Endothelial cell of umbilical vein (primary cell): ENCODE measurements at regions not wholly inside any gene's neighbourhood (a gene's known extent, or its start where the extent isn't known, plus 50 kb on each side); places are given as distances from the start of the nearest gene placed in this dataset.

Source experiments
- BruUV-seq: library from RNA; stranded (reverse); fragments of 400-500 nt; replicated peaks from 2 replicates; lab custom pipeline; 2021; lab: Mats Ljungman, UMichigan
- CTCF ChIA-PET: fragments of 300-600, 350-600 bp; sonication (Branson Sonifier 250); formaldehyde crosslinking; loops from one replicate; lab custom pipeline; 2021; ENCODE audit warnings: antibody characterized with exemption, inconsistent platforms; lab: Charles Lee
- POLR2A ChIA-PET: fragments of 300-600, 350-600 bp; sonication (Branson Sonifier 250); formaldehyde crosslinking; loops from one replicate; lab custom pipeline; 2021; ENCODE audit warnings: antibody characterized with exemption, inconsistent platforms; lab: Charles Lee
- DNase-seq: peaks from one replicate; pipeline ENCODE4 v3.0.0-alpha.2; 2011; ENCODE audit warnings: low read depth, low spot score
- FAIRE-seq: peaks from 2 replicates; lab custom pipeline; 2011; peaks lifted over from hg19 to GRCh38; lab: Jason Lieb, UNC
- H2AFZ ChIP-seq: 2 replicates; pipeline ENCODE4 v1.6.0; 2012; ENCODE audit warnings: low read depth, low read length, control low read depth, inconsistent platforms
- H3K27ac ChIP-seq: 2 replicates; pipeline ENCODE4 v1.5.1; 2011; ENCODE audit warnings: low read depth, mild to moderate bottlenecking, control low read depth, low read length, moderate library complexity; ENCODE audit not compliant: insufficient read depth
- H3K27me3 ChIP-seq, 2 experiments: 2 replicates each; pipeline versions ENCODE4 v1.6.0 to v1.6.1; 2011; ENCODE audit warnings: low read length in 2 of 2, mixed read lengths in 1 of 2; ENCODE audit not compliant: control insufficient read depth in 2 of 2, insufficient read depth in 2 of 2
- H3K36me3 ChIP-seq, 2 experiments: 2 replicates in 1 of 2; 3 replicates in 1 of 2; pipeline ENCODE4 v1.5.1; 2011; ENCODE audit warnings: low read length in 2 of 2, mild to moderate bottlenecking in 1 of 2, moderate library complexity in 1 of 2; ENCODE audit not compliant: control insufficient read depth in 2 of 2, insufficient read depth in 2 of 2; ENCODE audit errors: extremely low read depth in 1 of 2
- H3K4me1 ChIP-seq: 3 replicates; pipeline ENCODE4 v1.5.1; 2011; ENCODE audit warnings: mild to moderate bottlenecking, low read length; ENCODE audit not compliant: control insufficient read depth, insufficient read depth; ENCODE audit errors: extremely low read depth
- H3K4me2 ChIP-seq: 2 replicates; pipeline ENCODE4 v1.6.1; 2011; ENCODE audit warnings: low read length, control low read depth, mixed read lengths; ENCODE audit not compliant: insufficient read depth
- H3K4me3 ChIP-seq, 3 experiments: fragments of 200-600 bp in 1 of 3; sonication (generic), shearing (Covaris generic) in 1 of 3; replicated peaks in 1 of 3; 2 replicates each; pipeline ENCODE4 v1.5.1; 2011 to 2016; ENCODE audit warnings: control low read depth in 3 of 3, low read length in 3 of 3, mild to moderate bottlenecking in 2 of 3, inconsistent platforms in 1 of 3, low read depth in 1 of 3, moderate library complexity in 1 of 3; ENCODE audit not compliant: insufficient read depth in 1 of 3
- H3K79me2 ChIP-seq: 2 replicates; pipeline ENCODE4 v1.6.0; 2012; ENCODE audit warnings: low read length, inconsistent platforms; ENCODE audit not compliant: control insufficient read depth, insufficient read depth
- H3K9ac ChIP-seq: replicated peaks from 2 replicates; pipeline ENCODE3; 2011; ENCODE audit warnings: low read length, control low read depth; ENCODE audit not compliant: insufficient read depth; ENCODE audit errors: extremely low read depth
- H3K9me1 ChIP-seq: replicated peaks from 3 replicates; pipeline ENCODE4 v1.6.0; 2011; ENCODE audit warnings: mild to moderate bottlenecking, low read length; ENCODE audit not compliant: control insufficient read depth, insufficient read depth; ENCODE audit errors: extremely low read depth
- H3K9me3 ChIP-seq: replicated peaks from 2 replicates; pipeline ENCODE4 v1.5.1; 2012; ENCODE audit warnings: low read length, inconsistent platforms; ENCODE audit not compliant: control insufficient read depth, insufficient read depth
- H4K20me1 ChIP-seq: replicated peaks from 2 replicates; pipeline ENCODE3; 2011; ENCODE audit warnings: mild to moderate bottlenecking, low read length; ENCODE audit not compliant: control insufficient read depth, insufficient read depth; ENCODE audit errors: extremely low read depth
- EZH2 ChIP-seq: IDR thresholded peaks from 2 replicates; pipeline ENCODE4 v1.6.1; 2012; ENCODE audit warnings: borderline replicate concordance, low read depth, mild to moderate bottlenecking, moderate library complexity, low read length, inconsistent platforms; ENCODE audit not compliant: severe bottlenecking
- JUN ChIP-seq: IDR thresholded peaks from 2 replicates; pipeline ENCODE4 v1.6.1; 2011; ENCODE audit warnings: borderline replicate concordance, low read depth; ENCODE audit not compliant: insufficient read length, insufficient read depth
- POLR2A ChIP-seq: IDR thresholded peaks from 2 replicates; pipeline ENCODE4 v1.6.1; 2012; ENCODE audit warnings: low read depth, mild to moderate bottlenecking, control low read depth, low read length
- POLR2AphosphoS5 ChIP-seq: IDR thresholded peaks from 2 replicates; pipeline ENCODE4 v1.6.1; 2012; ENCODE audit warnings: low read depth, mild to moderate bottlenecking, control low read depth, low read length, moderate library complexity; ENCODE audit not compliant: insufficient read depth
- dilution Hi-C: fragments of 300-500 bp; cut with MboI; formaldehyde crosslinking; loops from one replicate; pipeline ENCODE4 v1.15.0; 2019; ENCODE audit warnings: low sequenced_read_pairs; ENCODE audit not compliant: extremely low pct_ligation_motif_present
- intact Hi-C: fragments of 100-400 bp; cut with micrococcal nuclease; formaldehyde crosslinking; loops from one replicate; pipeline ENCODE4 v1.10.0; 2022

DNA sequence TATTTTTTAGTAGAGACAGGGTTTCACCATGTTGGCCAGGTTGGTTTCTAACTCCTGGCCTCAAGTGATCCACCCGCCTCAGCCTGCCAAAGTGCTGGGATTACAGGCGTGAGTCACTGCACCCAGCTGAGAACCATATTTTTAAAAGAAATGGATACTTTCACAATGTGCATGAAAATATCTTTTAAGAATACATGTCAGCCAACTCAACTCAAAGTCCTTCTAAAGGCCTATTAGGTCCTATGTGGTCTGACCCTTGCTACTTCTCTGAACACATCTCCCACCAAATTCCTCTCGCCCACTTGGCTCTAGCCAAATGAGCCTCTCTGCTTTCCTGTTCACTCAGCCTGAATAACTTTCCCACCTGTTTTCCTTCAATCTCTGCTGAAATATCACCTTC is 119.6 kb downstream of the MTX2 start:
- no peaks in the 10 kb centered on the region for H3K9me1 ChIP-seq
- dilution Hi-C loops: no loop called here
- no peaks in the 10 kb centered on the region for H3K36me3 ChIP-seq
- FAIRE-seq: no peak
- H3K79me2 ChIP-seq: no peaks in the 10 kb centered on the region
- ChIA-PET CTCF (interaction anchor here (1.0 kb wide), 1 partner anchor 66 kb away, joined by 4 read pairs; no protein-coding TSS in a partner anchor), POLR2A (no interaction called here)
- H2AFZ ChIP-seq: no peak overlapping the region
- no peaks in the 10 kb centered on the region for H3K4me1 ChIP-seq
- H3K9ac ChIP-seq: no peak overlapping the region
- H3K27ac ChIP-seq: no peak overlapping the region
- no peak overlapping the region for H3K4me2 ChIP-seq
- H3K9me3 ChIP-seq: no peaks in the 10 kb centered on the region
- intact Hi-C loops: no loop called here
- no TSS peak for BruUV-seq
- no peak for DNase-seq
- no peaks in the 10 kb centered on the region for H3K27me3 ChIP-seq
- TF ChIP-seq POLR2A (no peak), POLR2AphosphoS5 (no peak)
- H3K4me3 ChIP-seq: no peak overlapping the region
- no peaks in the 10 kb centered on the region for H4K20me1 ChIP-seq

DNA sequence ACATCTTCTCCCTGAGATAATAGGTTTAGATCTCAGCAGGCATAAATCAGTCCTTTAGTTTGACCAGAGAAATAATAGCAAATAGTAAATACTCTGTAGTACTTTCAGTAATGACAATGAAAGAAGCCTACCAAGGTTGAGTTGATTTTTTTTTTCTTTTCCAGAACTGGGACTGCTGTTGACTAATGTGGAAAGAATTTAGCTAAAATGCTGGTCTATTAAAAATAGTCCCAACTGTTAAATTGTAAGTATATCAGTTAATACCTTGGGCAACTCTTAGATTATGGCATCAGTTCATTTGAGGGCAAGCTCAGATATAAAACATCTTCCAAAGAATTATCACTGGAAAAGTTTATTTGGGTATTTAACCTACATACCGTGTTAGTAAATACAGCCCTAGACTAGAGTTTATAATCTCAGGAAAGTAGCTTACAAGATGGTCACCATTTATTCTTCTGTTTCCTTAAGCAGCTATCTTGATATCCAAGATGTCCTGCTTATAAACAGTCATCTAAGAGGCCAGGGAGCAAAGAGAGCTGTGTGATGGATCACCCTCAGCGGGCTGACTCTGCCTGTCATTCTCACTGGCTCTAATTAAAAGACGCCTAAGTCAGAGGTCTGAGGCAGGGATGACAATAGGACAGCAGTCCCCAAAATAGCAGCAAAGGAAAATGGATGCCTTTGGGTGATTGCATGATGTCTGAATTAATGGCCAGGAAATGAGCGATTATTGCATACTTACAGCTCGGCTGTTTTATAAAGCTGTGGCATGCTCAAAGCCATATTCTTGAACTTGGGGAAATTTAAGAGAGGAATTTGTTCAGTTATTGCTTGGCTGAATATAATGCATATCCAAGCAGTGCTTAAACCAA is 121.3 kb downstream of the MTX2 start:
- DNase-seq: no peak
- BruUV-seq: no TSS peak
- peak overlapping the region; percentile 75 for H2AFZ ChIP-seq

More for the DNA sequence above, 121.3 kb downstream of the MTX2 start:
- Histone ChIP-seq H3K79me2 (no peaks in the 10 kb centered on the region), H3K4me3 (no peak overlapping the region), H3K9ac (no peak overlapping the region), H3K9me1 (no peaks in the 10 kb centered on the region), H3K4me2 (no peak overlapping the region), H3K27me3 (no peaks in the 10 kb centered on the region), H4K20me1 (no peaks in the 10 kb centered on the region), H3K4me1 (no peaks in the 10 kb centered on the region), H3K9me3 (no peaks in the 10 kb centered on the region), H3K36me3 (no peaks in the 10 kb centered on the region), H3K27ac (no peak overlapping the region)
- POLR2A ChIA-PET: no interaction called here
- TF ChIP-seq EZH2: no peak
- no peak for TF ChIP-seq JUN
- no peak for FAIRE-seq
- CTCF ChIA-PET: interaction anchor here (1.1 to 1.9 kb wide), 3 partner anchors 19 to 263 kb away, joined by 3 to 5 read pairs (median 4); no protein-coding TSS in a partner anchor
- dilution Hi-C loops: no loop called here
- intact Hi-C loops: no loop called here
